ENCODE measurements at regions not wholly inside any gene's neighbourhood (a gene's known extent, or its start where the extent isn't known, plus 50 kb on each side); places are given as distances from the start of the nearest gene placed in this dataset.

DNA sequence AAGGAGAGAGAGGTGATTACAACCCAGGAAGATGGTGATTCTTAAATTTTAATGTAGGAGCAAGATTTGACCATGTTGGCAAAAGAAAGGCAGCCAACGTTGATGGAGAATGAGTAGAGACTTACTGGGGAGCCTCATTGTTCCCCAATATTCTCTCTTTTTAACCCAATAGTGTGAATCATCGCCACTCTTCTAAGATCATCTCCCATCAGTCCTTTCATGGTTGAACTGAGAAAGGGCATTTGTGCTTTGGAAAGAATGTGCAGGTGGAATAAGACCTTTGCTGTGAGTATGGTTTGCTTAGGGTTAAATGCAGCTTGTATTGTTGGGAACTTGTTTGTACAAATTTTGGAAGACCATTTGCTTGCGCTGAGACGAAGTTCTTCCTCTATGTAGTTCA lies 231.0 kb downstream of the TBXT start:
- no peak overlapping the region for H3K4me2 ChIP-seq (ENCODE audit: low read depth, low read length)
- no peaks in the 10 kb centered on the region for H3K79me2 ChIP-seq (ENCODE audit: low read length)
- no peak for DNase-seq
- H3K27ac ChIP-seq (ENCODE audit: low read length) = no peak overlapping the region
- no peaks in the 10 kb centered on the region for H3K4me1 ChIP-seq (ENCODE audit: low read length)
- no peak overlapping the region for H2AFZ ChIP-seq (ENCODE audit: low read length)
- no peaks in the 10 kb centered on the region for H3K27me3 ChIP-seq (replicated peaks; ENCODE audit: insufficient read depth, low read length)
- H3K36me3 ChIP-seq (replicated peaks; ENCODE audit: insufficient read depth, low read length) = no peaks in the 10 kb centered on the region
- TF ChIP-seq EZH2phosphoT487 (IDR thresholded peaks at IDR 0.05; ENCODE audit: low read length) = no peak
- no peak for TF ChIP-seq EZH2 (optimal IDR thresholded peaks at IDR 0.05; ENCODE audit: low read depth, low read length)
- TF ChIP-seq CTCF (IDR thresholded peaks at IDR 0.05; ENCODE audit: low read length) = no peak
- H3K9me3 ChIP-seq (replicated peaks; ENCODE audit: insufficient read depth, low read length) = no peaks in the 10 kb centered on the region
- no peaks in the 10 kb centered on the region for H3F3A ChIP-seq (ENCODE audit: insufficient read depth, low read length)
- no peaks in the 10 kb centered on the region for H4K20me1 ChIP-seq (ENCODE audit: insufficient read depth, low read length)
- no peak overlapping the region for H3K9ac ChIP-seq (ENCODE audit: low read length)
- H3K9me2 ChIP-seq (replicated peaks; ENCODE audit: insufficient read depth, low read length) = no peaks in the 10 kb centered on the region
- H3K4me3 ChIP-seq (ENCODE audit: low read length) = no peak overlapping the region

- Histone ChIP-seq H3K9ac (ENCODE audit: low read length) (no peak overlapping the region), H4K20me1 (ENCODE audit: insufficient read depth, low read length) (no peaks in the 10 kb centered on the region), H3K4me3 (ENCODE audit: low read length) (no peak overlapping the region), H3K27me3 (replicated peaks; ENCODE audit: insufficient read depth, low read length) (no peaks in the 10 kb centered on the region), H3K9me2 (replicated peaks; ENCODE audit: insufficient read depth, low read length) (no peaks in the 10 kb centered on the region), H3K4me2 (ENCODE audit: low read depth, low read length) (no peak overlapping the region), H2AFZ (ENCODE audit: low read length) (no peak overlapping the region), H3F3A (ENCODE audit: insufficient read depth, low read length) (no peaks in the 10 kb centered on the region), H3K4me1 (ENCODE audit: low read length) (no peaks in the 10 kb centered on the region), H3K27ac (ENCODE audit: low read length) (no peak overlapping the region), H3K36me3 (replicated peaks; ENCODE audit: insufficient read depth, low read length) (no peaks in the 10 kb centered on the region), H3K9me3 (replicated peaks; ENCODE audit: insufficient read depth, low read length) (no peaks in the 10 kb centered on the region), H3K79me2 (ENCODE audit: low read length) (no peaks in the 10 kb centered on the region)
- TF ChIP-seq EZH2phosphoT487 (IDR thresholded peaks at IDR 0.05; ENCODE audit: low read length) (no peak), CTCF (IDR thresholded peaks at IDR 0.05; ENCODE audit: low read length) (no peak), EZH2 (optimal IDR thresholded peaks at IDR 0.05; ENCODE audit: low read depth, low read length) (no peak)
- no peak for DNase-seq
Observed at GRCh38 chr6:165936096-165936495, 231.6 kb downstream of the TBXT start.

DNA sequence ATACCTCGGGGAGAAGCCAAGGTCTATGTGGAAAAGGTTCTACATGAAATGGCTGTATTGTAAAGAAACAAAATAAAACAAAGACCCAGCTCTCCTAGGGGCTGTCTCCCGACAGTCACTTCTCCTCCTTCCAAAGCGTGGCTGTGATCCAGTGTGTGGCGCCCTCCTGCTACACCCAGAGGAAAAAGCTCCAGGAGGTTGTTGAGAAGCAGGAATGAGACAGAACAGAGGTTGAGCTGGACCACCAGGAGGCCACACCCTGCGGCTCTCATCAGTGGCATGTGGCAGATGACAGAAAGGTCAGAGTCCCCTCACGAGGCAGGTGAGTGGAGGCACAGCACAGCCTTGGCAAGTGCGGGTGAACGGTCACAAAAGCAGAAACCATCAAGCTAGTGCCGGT lies 236.0 kb downstream of the TBXT start:
- Histone ChIP-seq H3K9me2 (replicated peaks; ENCODE audit: insufficient read depth, low read length) (no peaks in the 10 kb centered on the region), H3K4me2 (ENCODE audit: low read depth, low read length) (no peak overlapping the region), H3K4me1 (ENCODE audit: low read length) (no peaks in the 10 kb centered on the region), H3K4me3 (ENCODE audit: low read length) (no peak overlapping the region), H3K36me3 (replicated peaks; ENCODE audit: insufficient read depth, low read length) (no peaks in the 10 kb centered on the region), H4K20me1 (ENCODE audit: insufficient read depth, low read length) (no peaks in the 10 kb centered on the region), H3K9ac (ENCODE audit: low read length) (no peak overlapping the region), H3F3A (ENCODE audit: insufficient read depth, low read length) (no peaks in the 10 kb centered on the region), H3K79me2 (ENCODE audit: low read length) (no peaks in the 10 kb centered on the region), H3K9me3 (replicated peaks; ENCODE audit: insufficient read depth, low read length) (no peaks in the 10 kb centered on the region), H2AFZ (ENCODE audit: low read length) (no peak overlapping the region), H3K27ac (ENCODE audit: low read length) (no peak overlapping the region), H3K27me3 (replicated peaks; ENCODE audit: insufficient read depth, low read length) (no peaks in the 10 kb centered on the region)
- DNase-seq = no peak
- TF ChIP-seq EZH2phosphoT487 (IDR thresholded peaks at IDR 0.05; ENCODE audit: low read length) = no peak
- TF ChIP-seq EZH2 (optimal IDR thresholded peaks at IDR 0.05; ENCODE audit: low read depth, low read length) = no peak
- TF ChIP-seq CTCF (IDR thresholded peaks at IDR 0.05; ENCODE audit: low read length) = no peak

All from MM.1S (cell line).